ENCODE measurements at regions not wholly inside any gene's neighbourhood (a gene's known extent, or its start where the extent isn't known, plus 50 kb on each side); places are given as distances from the start of the nearest gene placed in this dataset.
A peak's percentile ranks its signal among the peaks of the same experiment; 100 is the strongest.
"Not testable (repeated sequence)": the region's sequence is repeated elsewhere in the genome, so short reads cannot be mapped to it uniquely, and the experiment has no call there.

GRCh38 chr1:8227674-8228073 is 90.2 kb upstream of the SLC45A1 start:
- not testable (repeated sequence) for DNase-seq

GRCh38 chr1:8226747-8227146 is 91.2 kb upstream of the SLC45A1 start:
- no peak for DNase-seq

GRCh38 chr1:8226024-8226423 is 91.9 kb upstream of the SLC45A1 start:
- not testable (repeated sequence) for DNase-seq

GRCh38 chr1:8223526-8223925 is 94.4 kb upstream of the SLC45A1 start:
- no peak for DNase-seq

GRCh38 chr1:8222789-8223188 is 95.1 kb upstream of the SLC45A1 start:
- DNase-seq, result no peak

GRCh38 chr1:8219530-8219929 is 98.4 kb upstream of the SLC45A1 start:
- no peak for DNase-seq

GRCh38 chr1:8218351-8219092 is 99.4 kb upstream of the SLC45A1 start:
- no peak for DNase-seq

GRCh38 chr1:8217809-8218208 is 100.1 kb upstream of the SLC45A1 start:
- DNase-seq, result no peak

- DNase-seq, result peak; percentile 76
Measured at GRCh38 chr1:8217011-8217711, 100.8 kb upstream of the SLC45A1 start.

GRCh38 chr1:8216005-8216404 is 101.9 kb upstream of the SLC45A1 start:
- DNase-seq, result no peak

- DNase-seq, result no peak
Measured at GRCh38 chr1:8214501-8215173, 103.3 kb upstream of the SLC45A1 start.

- no peak for DNase-seq
Measured at GRCh38 chr1:8213676-8214075, 104.2 kb upstream of the SLC45A1 start.

GRCh38 chr1:8213136-8213535 is 104.8 kb upstream of the SLC45A1 start:
- no peak for DNase-seq

GRCh38 chr1:8212580-8213031 is 105.3 kb upstream of the SLC45A1 start:
- no peak for DNase-seq

- no peak for DNase-seq
Measured at GRCh38 chr1:8211883-8212579, 105.9 kb upstream of the SLC45A1 start.

GRCh38 chr1:8211251-8211882 is 106.5 kb upstream of the SLC45A1 start:
- DNase-seq, result no peak

GRCh38 chr1:8207202-8207601 is 110.7 kb upstream of the SLC45A1 start:
- no peak for DNase-seq

GRCh38 chr1:8206391-8206790 is 111.5 kb upstream of the SLC45A1 start:
- no peak for DNase-seq

- no peak for DNase-seq
Measured at GRCh38 chr1:8205771-8206170, 112.1 kb upstream of the SLC45A1 start.

- no peak for DNase-seq
Measured at GRCh38 chr1:8204826-8205225, 113.1 kb upstream of the SLC45A1 start.

- no peak for DNase-seq
Measured at GRCh38 chr1:8203551-8203950, 114.4 kb upstream of the SLC45A1 start.

- no peak for DNase-seq
Measured at GRCh38 chr1:8203056-8203455, 114.9 kb upstream of the SLC45A1 start.
